ENCODE measurements at regions not wholly inside any gene's neighbourhood (a gene's known extent, or its start where the extent isn't known, plus 50 kb on each side); places are given as distances from the start of the nearest gene placed in this dataset.

DNA sequence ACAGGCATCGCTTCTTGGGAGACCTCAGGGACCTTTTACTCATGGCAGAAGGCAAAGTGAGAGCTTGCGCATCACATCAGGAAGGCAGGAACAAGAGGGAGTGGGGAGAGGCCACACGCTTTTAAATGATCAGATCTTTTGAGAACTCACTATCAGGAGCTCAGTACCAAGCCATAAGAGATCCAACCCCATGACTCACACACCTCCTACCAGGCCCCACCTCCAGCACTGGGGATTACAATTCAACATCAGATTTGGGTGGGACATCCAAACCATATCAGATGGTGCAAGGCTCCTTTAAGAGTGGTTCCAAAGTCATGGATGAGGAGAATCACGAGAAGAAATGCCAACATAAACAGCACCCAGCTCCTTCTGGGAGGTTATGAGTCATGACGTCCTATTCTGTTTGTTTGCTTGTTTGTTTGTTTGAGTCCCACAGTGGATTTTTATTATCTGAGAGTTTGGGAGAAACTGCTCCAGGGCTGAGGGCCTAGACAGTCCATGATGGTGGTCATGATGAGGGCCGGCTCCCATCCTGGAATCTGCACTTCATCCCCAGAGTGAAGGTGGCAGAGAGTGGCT is 453.5 kb downstream of the GADD45G start:
- no peak for TF ChIP-seq CBFB (IDR thresholded peaks at IDR 0.05; ENCODE audit: low read depth)
- TF ChIP-seq RBBP5 (conservative IDR thresholded peaks at IDR 0.05): no peak
- TF ChIP-seq EP300 (IDR thresholded peaks at IDR 0.05; ENCODE audit: borderline replicate concordance in 1 of 2, control insufficient read depth in 1 of 2, low read depth in 2 of 2, low read length in 2 of 2): no peak
